SU-DHL-6 (cell line): ENCODE measurements at regions not wholly inside any gene's neighbourhood (a gene's known extent, or its start where the extent isn't known, plus 50 kb on each side); places are given as distances from the start of the nearest gene placed in this dataset.

ENCODE experiments used
- CTCF ChIP-seq: fragments of 200-600 bp; sonication (generic); IDR thresholded peaks from one replicate; pipeline ENCODE4 v1.5.1; 2017; ENCODE audit warnings: antibody characterized with exemption, mild to moderate bottlenecking, low read length, moderate library complexity; ENCODE audit not compliant: insufficient read depth, poor library complexity, severe bottlenecking
- EZH2phosphoT487 ChIP-seq: fragments of 200-600 bp; sonication (generic), shearing (Covaris generic); conservative IDR thresholded peaks from 2 replicates; pipeline ENCODE4 v1.6.1; 2018; ENCODE audit warnings: mild to moderate bottlenecking, antibody characterized with exemption, low read length, moderate library complexity, mixed read lengths

- no peak for TF ChIP-seq CTCF
- TF ChIP-seq EZH2phosphoT487: no peak
These were observed 78.8 kb upstream of the ANKRD1 start for GRCh38 chr10:90999512-91000172.
